H1 (cell line): ENCODE measurements at regions not wholly inside any gene's neighbourhood (a gene's known extent, or its start where the extent isn't known, plus 50 kb on each side); places are given as distances from the start of the nearest gene placed in this dataset.

Experiments used
- RAD21 ChIP-seq, 2 experiments: IDR thresholded peaks in 1 of 2; conservative IDR thresholded peaks in 1 of 2; 2 replicates each; pipeline ENCODE4 v1.6.1; 2011; ENCODE audit warnings: low read depth in 2 of 2, low read length in 2 of 2, improper control_type of control experiment in 1 of 2, inconsistent platforms in 1 of 2, mild to moderate bottlenecking in 1 of 2, moderate library complexity in 1 of 2
- TF ChIP-seq, protein P1 (sequence below): IDR thresholded peaks from 2 replicates; pipeline ENCODE4 v1.6.1; 2012; ENCODE audit warnings: inconsistent platforms

DNA sequence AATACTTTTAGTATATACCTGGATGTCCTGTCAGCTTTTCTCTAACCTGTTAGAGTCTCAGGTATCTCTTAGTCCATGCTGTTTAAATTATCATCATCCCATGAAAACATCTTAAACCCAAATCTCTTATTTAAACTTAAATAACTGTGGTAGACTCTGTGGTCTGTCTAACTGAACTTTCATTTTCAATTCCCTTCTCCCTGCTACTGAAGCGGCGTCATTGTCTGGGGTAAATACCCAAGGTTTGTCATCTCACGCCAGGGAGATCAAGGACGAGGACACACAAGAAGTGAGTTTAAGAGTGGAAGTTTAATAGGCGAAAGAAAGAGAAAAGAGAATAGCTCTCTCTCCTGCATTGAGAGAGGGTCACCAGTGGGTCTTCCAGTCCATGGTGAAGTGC is 804.4 kb upstream of the CELF2 start (continued):
- TF ChIP-seq, protein P1, sequence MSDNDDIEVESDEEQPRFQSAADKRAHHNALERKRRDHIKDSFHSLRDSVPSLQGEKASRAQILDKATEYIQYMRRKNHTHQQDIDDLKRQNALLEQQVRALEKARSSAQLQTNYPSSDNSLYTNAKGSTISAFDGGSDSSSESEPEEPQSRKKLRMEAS = no peak
- TF ChIP-seq RAD21 (IDR thresholded peaks at IDR 0.05 in 1 of 2, conservative IDR thresholded peaks at IDR 0.05 in 1 of 2; ENCODE audit: low read depth in 2 of 2, low read length in 2 of 2) = no peak
